Stimulated activated CD4-positive, alpha-beta T cell treated with anti-CD3 and anti-CD28 coated beads, Interleukin-4, amount 100 ng/mL, for 1 hour (primary cell): ENCODE measurements at regions not wholly inside any gene's neighbourhood (a gene's known extent, or its start where the extent isn't known, plus 50 kb on each side); places are given as distances from the start of the nearest gene placed in this dataset.
"Not testable (repeated sequence)": the region's sequence is repeated elsewhere in the genome, so short reads cannot be mapped to it uniquely, and the experiment has no call there.

Experiments
- DNase-seq: peaks from one replicate; pipeline ENCODE4 v3.0.0-alpha.2; 2020

DNA sequence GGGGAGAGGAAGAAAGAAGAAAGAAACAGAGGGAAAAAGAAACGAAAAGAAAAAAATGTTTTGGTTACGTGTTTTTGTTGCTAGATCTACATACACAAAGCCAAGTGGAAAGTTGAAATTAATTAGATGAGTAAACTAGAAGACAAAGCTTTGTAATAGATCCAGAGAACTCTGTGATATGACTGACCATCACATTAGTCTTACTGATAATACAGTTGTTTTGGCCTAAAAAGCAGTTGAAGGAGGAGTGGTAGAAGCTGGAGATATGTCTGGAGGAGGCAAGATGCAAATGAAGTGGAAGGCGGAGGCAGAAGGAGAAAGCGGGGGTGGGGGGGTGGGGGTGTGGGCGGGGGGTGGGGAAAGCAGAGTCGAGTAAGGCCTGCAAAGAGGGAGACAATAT, 500.1 kb upstream of the ID4 start:
- no peak for DNase-seq

DNA sequence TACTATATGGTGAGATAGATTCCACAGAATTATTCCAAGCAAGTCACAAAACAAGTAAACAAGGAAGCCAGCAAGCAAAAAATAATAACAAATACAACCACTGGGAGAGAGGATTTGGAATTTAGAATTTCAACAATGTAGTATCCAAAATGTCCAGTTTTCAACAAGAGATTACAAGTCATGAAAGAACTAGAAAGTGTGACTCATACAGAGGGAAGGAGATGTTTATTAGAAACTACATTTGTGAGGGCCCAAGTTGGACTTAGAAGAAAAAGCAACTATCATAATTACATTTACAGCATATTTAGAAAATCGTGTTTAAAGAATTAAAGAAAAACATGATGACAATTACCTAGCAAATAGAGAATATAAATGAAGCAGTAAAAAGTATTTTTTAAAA, 494.6 kb upstream of the ID4 start:
- DNase-seq = no peak

DNA sequence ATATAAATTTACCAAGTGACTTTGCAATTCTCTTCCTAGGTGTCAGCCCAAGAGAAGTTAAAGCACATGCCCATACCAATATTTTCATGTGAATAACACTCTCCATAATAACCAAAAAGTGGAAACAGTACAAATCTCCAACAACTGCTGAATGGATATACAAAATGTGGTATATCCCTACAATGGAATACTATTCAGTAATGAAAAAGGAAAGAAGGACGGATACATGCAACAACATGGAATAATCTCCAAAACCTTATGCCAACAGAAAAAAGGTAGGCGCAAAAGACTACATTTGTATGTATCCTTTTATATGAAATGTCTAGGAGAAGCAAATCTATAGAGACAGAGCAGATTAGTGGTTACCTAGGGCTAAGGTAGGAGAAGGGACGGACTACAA, 487.7 kb upstream of the ID4 start:
- DNase-seq = no peak

DNA sequence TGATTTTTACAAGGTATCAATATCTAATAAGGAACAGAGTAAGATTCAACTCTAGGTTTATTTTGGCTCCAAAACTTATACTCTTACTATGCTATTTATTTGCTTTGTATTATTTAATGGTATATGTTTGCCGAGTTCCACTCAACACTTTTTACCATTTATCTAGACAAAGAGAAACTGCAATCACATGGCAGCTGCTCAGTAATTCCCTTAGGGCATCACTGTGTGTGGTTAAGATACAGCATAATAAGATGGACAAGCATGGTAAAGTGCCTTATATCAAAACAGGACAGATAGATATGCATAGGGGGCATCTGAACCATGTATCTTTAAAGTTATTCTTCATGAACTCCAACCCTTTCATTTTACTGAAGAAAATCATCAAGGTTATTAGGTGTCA, 483.0 kb upstream of the ID4 start:
- DNase-seq = no peak

DNA sequence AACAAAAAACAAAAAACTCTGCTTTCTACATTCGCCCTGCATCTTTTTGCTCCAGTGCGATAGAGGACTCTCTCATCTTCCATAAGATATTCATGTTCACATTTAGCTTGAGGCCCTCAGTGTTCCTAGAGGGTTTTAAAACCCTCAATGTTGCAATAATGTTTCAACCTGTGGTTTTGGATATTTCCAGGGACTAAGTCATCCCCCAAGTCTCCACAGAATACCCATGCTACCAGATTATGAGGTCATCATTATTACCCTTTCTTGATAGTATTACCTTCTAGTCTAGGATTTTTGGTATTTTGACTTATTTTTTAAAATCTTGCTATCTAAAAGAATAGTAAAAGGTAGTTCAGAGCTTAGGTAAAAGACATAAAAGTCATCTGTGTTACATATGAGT, 480.5 kb upstream of the ID4 start:
- no peak for DNase-seq

DNA sequence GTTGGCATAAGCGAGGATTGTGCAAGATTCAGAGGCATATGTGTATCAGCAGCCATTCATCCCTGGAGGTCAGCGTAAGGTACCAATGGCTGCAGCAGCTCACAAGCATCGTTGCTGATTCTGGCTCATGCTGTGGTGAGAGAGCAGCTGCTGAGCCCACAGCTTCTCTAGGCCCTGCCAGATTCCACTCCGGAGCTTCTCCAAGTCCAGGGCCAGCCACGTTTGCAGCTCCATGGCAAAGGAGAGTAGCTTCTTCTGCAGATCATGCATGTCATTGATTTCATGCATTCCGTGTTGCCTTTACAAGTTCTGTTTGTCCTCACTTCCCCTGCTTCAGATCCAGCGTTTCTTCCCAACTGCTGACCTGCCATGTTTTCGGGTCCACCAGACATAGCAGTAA, 474.8 kb upstream of the ID4 start:
- no peak for DNase-seq

DNA sequence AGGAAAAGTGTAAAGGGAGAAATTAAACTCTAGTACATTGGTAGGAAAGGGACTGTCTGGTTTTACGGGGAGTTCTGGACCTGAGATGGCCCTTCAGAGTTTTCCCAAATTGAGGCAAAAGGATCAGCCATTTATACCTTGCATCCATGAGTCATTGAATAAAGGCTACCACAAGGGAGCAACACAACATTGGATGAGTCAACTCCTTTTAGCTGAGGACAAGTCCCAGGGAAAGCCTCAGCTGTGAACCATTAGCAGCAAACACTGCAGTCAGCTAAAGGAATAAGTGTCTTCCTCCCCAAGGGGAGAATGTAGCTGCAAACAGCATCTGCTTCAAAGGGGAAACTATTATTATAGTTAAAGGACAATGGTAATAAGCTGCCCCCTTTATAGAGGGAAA, 468.7 kb upstream of the ID4 start:
- no peak for DNase-seq

DNA sequence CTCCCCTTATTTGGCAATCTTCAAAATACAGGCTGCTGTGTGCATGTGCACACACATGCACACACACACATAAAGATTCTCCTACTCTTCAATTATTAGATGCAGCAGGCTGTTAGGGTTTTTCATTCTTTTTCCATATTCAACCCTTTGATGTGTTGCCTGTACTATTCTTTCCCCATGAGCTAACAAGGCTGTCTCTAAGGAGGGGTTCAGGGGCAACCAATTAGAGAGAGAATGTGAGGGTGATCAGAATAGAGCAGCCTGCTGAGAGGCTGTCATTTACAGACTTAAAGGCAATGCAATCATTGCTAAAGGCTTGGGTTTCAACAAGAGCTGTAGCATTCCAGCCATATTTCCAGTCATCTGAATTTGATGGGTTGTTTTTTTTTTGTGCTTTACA, 467.4 kb upstream of the ID4 start:
- DNase-seq = no peak

DNA sequence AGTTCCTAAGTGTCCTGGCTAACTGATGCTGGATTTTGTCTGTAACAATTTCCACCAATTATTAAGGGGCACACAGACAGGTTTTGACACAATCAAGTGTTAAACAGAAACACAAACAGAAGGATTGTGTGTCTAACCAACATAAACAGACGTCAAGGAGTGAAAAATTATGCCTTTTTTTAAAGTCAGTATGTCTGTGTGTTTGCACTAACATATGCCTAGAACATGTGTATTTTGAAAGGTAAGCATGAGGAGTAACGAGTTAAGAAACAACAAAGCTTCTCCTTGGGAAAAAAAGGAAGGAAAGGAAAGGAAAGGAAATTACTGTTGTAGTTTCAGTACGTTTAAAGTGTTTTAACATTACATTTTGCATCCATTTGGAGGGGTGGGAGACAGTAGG, 466.3 kb upstream of the ID4 start:
- no peak for DNase-seq

DNA sequence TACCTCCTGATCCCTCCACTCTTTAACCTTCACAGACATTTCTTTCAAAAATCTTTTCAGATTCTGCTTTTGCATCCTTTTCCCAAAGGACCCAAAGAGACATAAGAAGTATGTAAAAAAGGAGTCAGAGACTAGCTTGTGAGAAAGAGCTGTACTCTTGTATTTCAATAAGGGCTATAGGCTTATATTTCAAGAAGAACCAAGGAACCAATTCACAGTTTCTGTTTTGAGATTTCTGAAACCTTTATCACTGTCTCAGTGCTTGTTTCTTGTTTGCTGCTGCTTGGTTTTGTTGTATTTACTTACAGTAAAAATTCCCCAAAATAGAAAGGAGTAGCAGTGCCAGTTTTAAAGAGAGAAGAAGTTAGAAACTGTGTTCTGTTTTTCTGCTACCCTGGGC, 461.6 kb upstream of the ID4 start:
- no peak for DNase-seq

DNA sequence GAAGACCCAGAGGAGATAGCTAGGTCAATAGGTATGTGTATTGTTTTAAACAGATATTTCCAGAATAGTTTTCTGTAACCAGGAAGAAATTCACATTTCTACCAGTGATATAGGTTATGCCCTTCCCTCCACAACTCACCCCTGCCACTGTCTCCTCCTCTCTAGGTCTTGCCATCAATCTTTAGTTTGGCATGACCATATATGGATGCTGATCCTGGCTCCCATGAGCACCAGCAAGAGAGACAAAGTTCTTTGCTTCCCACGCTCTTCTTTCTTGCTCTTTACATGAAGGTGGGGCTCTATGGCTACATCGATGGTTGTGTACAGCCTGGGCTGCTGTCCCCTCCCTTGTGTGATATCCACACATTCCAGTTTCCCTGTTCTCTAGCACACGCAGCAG, 459.4 kb upstream of the ID4 start:
- DNase-seq = no peak

DNA sequence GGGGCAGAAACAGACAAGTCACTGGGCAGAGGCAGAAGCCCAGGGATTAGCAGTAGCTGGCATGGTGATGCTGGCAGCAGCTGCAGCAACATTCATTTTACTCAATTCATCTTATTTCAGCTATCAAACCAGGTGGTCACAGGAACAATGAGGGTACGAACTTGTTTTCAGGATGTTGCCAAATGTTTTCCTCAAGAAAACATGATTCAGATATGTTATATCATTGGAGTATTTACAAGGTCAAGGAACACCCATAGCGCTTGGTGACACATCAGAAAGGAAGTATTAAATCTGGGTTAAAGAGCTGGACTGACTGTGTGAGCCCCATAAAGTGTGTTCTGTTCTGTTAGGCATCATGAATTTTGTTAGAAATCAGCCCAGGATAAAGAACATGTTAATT, 456.9 kb upstream of the ID4 start:
- no peak for DNase-seq

DNA sequence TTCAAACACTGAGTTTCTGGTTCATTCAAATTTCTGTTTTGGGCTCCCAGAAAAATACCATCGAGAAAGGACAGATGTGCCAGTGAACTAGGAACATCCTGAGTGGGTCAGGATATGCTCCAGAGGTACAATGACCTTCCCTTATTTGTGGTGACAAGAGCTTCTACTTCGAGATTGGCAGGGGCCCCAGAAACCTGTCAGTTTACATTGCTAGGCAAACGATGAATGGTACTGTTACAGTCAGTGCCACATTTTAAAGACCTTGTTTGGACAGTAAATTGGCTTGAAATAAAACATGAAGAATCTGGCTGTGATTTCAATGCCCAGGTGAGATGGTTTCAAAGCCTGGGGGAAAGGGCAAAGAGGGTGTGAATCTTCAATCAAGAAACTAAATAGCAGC, 454.5 kb upstream of the ID4 start:
- DNase-seq = no peak

DNA sequence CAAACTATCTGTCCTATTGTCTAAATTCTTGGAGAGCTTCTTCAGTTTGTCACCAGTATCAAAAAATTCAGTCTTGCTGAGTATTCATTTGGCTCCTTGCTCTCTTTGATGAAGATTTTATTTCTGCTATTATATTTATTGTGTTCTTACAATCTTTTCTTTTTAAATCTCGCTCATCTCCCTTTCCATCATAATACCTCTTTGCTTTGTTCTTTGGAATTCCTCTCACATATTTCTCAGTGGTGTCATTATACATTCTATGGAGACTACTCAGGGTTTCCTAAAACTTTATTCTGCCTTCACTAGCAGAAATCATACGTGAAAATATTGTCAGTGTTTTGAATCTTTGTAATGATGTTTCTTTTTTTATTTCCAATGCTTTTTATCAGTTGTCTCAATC, 445.2 kb upstream of the ID4 start:
- DNase-seq = no peak

DNA sequence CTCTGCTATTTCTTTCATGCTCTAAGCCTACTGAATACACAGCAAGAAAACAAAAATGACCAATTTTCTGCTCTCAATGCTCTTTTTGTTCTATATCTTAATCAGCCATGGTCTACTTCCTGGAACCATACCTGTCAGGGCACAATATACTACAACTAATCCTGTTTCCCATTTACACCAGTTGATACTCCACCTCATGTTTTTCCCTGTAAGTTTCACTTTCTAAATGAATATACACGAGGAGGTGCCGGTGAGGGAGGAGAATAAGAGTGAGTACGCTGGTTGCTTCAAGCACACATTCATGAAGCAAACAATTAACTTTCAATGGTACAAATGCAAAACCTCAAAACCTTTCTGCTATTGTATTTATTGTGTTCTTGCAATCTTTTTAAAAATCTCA, 443.1 kb upstream of the ID4 start:
- DNase-seq = no peak

DNA sequence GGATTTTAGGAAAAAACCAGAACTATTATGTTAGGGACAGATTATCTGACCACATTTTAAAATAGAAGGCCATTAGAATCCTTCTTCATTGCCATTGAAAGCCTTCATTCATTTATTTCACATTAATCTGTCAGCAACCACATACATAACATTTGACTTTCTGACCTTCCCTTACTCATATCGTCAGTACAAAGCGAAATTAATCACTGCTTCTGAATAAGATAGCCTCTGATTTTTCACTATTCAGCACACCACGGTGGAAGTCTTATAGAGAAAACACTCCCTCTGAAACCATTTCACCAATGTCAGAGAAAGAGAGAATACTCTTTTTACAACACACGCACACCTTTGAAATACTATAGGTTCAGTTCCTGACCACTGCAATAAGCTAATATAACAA, 442.5 kb upstream of the ID4 start:
- no peak for DNase-seq

DNA sequence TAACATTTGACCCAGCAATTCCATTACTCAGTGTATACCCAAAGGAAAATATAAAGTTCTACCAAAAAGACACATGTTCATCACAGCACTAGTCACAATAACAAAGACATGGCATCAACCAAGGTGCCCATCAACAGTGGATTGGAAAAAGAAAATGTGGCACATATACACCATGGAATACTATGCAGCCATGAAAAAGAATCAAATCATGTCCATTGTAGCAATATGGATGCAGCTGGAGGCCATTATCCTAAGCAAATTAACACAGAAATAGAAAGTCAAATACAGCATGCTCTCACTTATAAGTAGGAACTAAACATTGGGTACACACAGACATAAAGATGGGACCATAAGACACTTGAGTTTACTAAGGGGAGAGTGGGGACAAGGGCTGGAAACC, 441.9 kb upstream of the ID4 start:
- DNase-seq = no peak

DNA sequence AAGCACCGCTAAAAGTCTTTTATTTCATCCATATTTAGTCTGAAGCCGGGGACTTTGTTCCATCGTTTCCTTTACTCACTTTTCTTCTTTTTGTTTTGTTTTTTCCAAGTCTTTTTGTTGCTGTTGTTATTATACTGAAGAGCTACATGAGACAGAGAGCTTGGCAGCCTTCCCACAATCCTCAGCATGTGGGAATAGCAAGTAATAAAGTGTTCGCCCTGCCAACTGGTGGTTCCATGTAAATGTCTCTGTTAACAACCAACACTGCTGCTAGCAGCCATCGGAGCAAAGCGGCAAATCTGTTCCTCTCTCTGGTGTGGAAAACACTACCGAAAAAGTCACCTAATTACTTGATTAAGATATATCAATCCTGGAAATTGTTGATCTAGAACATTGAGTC, 437.8 kb upstream of the ID4 start:
- no peak for DNase-seq

DNA sequence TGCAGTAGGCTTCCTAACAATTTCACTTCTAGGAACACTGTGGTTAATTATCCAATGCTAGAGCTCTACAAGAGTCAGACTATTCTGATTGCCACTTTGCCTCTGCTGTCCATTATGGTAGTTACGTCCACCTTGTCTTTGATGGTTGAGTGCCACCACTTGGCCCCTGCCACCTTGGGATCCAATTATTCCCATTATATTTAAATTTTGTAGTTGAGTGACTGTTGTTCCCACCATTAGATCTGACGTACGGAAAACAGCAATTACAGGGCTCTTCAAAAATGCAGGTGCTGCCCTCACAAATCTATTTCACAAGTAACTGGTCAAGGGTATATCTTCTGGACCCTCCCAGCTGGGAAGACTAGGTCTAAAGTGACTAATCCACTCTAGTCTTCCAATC, 432.3 kb upstream of the ID4 start:
- not testable (repeated sequence) for DNase-seq

DNA sequence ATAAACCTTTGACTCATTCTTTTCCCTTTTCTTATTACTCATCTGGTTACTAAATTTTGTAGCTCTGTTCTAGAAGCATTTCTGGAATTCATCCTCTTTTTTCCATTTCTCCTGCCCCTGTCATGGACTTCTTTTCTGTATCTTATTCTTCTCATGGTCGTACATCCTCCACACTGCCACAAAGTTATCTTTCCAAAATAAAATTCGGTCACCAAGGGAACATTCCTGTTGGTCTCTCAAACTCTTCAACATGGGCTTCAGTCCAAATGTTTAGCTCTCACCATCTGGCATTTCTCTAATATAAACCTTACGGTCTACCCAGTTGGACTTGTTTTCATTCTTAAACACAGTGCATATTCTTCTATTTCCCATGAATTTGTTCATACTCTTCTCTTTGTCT, 428.8 kb upstream of the ID4 start:
- no peak for DNase-seq

DNA sequence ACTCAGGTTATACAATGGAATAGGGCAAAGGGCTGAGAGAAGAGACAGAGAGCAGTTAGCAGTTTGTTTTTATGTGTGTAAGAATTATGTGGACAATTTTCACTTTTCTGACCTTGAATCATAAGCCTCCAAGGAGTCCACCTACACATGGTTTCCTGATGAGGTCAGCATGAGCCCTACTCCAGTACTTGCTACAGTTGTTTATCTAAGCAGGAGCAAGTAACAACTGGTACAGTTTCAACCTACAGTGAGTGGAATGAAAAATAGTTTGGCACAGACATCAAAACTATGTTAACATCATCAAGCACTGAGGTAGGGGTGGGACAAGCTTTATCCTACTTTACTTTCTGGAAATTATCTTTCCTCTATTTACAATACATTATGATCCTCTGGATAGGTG, 426.7 kb upstream of the ID4 start:
- no peak for DNase-seq

DNA sequence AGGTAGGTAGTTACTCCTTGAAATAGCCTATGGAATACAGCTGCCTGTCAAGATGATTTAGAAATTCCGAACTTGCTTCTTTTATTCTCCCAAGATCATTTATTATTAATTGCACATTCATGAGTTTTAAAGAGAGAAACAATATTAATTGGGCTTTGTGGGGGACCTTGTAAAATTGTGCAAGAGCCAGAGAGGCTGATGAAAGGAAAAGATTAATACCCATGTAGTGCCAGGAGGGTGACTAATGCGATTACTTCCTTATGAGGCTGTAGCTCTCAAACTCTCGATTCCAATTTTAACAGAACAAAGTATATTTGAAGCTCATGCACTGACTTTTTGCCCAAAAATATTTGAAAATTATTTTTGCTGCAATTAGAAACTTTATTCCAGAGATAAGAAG, 423.8 kb upstream of the ID4 start:
- no peak for DNase-seq

DNA sequence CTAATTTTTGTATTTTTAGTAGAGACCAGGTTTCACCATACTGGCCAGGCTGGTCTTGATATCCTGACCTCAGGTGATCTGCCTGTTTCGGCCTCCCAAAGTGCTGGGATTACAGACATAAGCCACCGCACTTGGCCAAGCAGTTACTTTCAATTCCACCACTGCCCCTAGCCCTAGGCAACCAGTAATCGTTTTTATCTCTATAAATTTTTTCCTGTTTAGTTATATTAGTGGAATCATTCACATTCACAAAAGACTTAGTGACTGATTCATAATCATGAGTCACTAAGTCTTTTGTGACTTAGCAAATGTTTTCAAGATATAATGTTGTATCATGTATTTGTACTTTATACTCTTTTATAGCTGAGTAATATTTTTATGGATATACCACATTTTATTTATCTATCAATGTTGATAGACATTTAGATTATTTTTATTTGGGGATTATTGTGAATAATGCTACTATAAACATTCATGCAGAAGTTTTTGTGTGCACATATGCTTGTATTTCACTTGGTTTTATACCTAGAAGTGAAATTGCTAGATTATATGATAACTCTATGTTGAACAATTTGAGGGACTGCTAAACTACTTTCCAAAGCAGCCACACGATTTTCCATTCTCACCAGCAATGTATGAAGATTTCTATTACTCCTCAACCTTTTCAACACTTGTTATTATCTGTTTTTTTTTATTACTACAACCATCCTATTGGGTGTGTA, 421.4 kb upstream of the ID4 start:
- no peak for DNase-seq

DNA sequence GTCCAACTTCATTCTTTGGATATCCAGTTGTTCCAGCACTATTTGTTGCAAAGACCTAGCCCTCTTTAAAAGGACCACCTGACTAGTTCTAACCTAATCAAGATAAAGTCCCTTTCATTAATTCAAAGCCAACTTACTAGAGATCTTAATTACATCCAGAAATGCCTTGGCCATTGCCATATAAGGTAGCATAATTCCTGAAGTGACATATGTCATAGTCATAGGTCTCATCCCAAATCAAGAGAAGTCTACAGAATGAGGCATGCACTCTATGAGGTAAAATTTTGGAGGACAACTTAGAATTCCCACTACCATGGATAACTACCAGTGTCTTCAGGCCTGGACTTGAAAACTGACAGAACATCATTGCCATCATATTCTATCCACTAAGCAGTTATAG, 420.4 kb upstream of the ID4 start:
- no peak for DNase-seq

DNA sequence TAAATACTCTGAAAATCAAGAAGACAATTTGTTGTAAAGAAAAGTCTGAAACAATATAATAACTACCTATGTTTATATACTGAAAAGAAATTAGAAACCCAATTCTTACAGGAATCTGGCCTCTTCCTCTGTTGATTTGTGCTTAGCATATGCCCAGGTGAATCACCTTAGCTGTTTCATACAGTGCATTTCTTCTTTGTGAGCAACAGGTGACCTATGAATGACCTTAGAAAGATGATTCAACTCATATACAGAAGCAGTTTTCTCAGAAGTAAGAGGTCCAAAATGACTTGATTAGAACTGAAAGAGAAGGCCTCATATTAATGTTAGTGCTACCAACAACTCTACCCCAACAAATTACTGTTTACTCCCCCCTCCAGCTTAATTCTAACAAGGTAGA, 419.5 kb upstream of the ID4 start:
- DNase-seq = no peak

DNA sequence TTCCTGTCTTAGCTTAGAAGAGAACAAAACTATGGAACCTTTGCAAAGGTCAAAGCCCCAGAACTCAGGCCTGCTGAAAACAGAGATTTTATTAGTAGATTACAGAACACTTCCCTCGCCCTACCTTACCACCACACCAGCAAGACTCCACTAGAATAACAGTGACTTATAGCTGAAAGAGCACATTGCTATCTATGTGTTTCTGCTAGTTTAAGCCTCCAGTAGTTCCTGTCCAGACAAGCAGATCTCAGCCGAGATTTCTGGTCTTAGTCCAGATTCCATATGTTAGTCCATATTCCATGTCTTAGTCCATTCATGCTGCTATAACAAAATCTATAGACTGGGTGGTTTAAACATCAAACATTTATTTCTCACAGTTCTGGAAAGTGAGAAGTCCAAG, 412.3 kb upstream of the ID4 start:
- DNase-seq = no peak
